ENCODE measurements at regions not wholly inside any gene's neighbourhood (a gene's known extent, or its start where the extent isn't known, plus 50 kb on each side); places are given as distances from the start of the nearest gene placed in this dataset.

GRCh38 chr22:49286181-49286760, 541.4 kb downstream of the BRD1 start:
- Histone ChIP-seq H3K9ac (ENCODE audit: low read length) (no peak overlapping the region), H4K20me1 (ENCODE audit: insufficient read depth, low read length) (no peaks in the 10 kb centered on the region), H3K4me3 (ENCODE audit: low read length) (no peak overlapping the region), H3K9me2 (replicated peaks; ENCODE audit: insufficient read depth, low read length) (no peaks in the 10 kb centered on the region), H3K36me3 (replicated peaks; ENCODE audit: insufficient read depth, low read length) (no peaks in the 10 kb centered on the region), H3K27ac (ENCODE audit: low read length) (no peak overlapping the region), H3K4me1 (ENCODE audit: low read length) (no peaks in the 10 kb centered on the region), H3K79me2 (ENCODE audit: low read length) (no peaks in the 10 kb centered on the region), H3F3A (ENCODE audit: insufficient read depth, low read length) (no peaks in the 10 kb centered on the region), H3K27me3 (replicated peaks; ENCODE audit: insufficient read depth, low read length) (peaks cover 99% of the 10 kb centered on the region), H2AFZ (ENCODE audit: low read length) (no peak overlapping the region), H3K4me2 (ENCODE audit: low read depth, low read length) (no peak overlapping the region), H3K9me3 (replicated peaks; ENCODE audit: insufficient read depth, low read length) (no peaks in the 10 kb centered on the region)
- TF ChIP-seq EZH2 (optimal IDR thresholded peaks at IDR 0.05; ENCODE audit: low read depth, low read length) = no peak
- no peak for TF ChIP-seq CTCF (IDR thresholded peaks at IDR 0.05; ENCODE audit: low read length)
- no peak for DNase-seq

- peaks cover 99% of the 10 kb centered on the region for H3K27me3 ChIP-seq (replicated peaks; ENCODE audit: insufficient read depth, low read length)
- TF ChIP-seq CTCF (IDR thresholded peaks at IDR 0.05; ENCODE audit: low read length) (no peak), EZH2 (optimal IDR thresholded peaks at IDR 0.05; ENCODE audit: low read depth, low read length) (no peak), EZH2phosphoT487 (IDR thresholded peaks at IDR 0.05; ENCODE audit: low read length) (no peak)
- H4K20me1 ChIP-seq (ENCODE audit: insufficient read depth, low read length) = no peaks in the 10 kb centered on the region
- H2AFZ ChIP-seq (ENCODE audit: low read length) = no peak overlapping the region
- no peaks in the 10 kb centered on the region for H3K79me2 ChIP-seq (ENCODE audit: low read length)
- H3K4me3 ChIP-seq (ENCODE audit: low read length) = no peak overlapping the region
- no peak overlapping the region for H3K4me2 ChIP-seq (ENCODE audit: low read depth, low read length)
- no peaks in the 10 kb centered on the region for H3K9me3 ChIP-seq (replicated peaks; ENCODE audit: insufficient read depth, low read length)
- H3K9ac ChIP-seq (ENCODE audit: low read length) = no peak overlapping the region
- H3F3A ChIP-seq (ENCODE audit: insufficient read depth, low read length) = no peaks in the 10 kb centered on the region
- DNase-seq = no peak
- no peaks in the 10 kb centered on the region for H3K9me2 ChIP-seq (replicated peaks; ENCODE audit: insufficient read depth, low read length)
- no peaks in the 10 kb centered on the region for H3K4me1 ChIP-seq (ENCODE audit: low read length)
- no peak overlapping the region for H3K27ac ChIP-seq (ENCODE audit: low read length)
- no peaks in the 10 kb centered on the region for H3K36me3 ChIP-seq (replicated peaks; ENCODE audit: insufficient read depth, low read length)
Observed at GRCh38 chr22:49284931-49285330, 542.7 kb downstream of the BRD1 start.

- Histone ChIP-seq H3K4me1 (ENCODE audit: low read length) (no peaks in the 10 kb centered on the region), H3K27me3 (replicated peaks; ENCODE audit: insufficient read depth, low read length) (peaks cover 98% of the 10 kb centered on the region), H3K27ac (ENCODE audit: low read length) (no peak overlapping the region), H3K4me3 (ENCODE audit: low read length) (no peak overlapping the region), H3K9me2 (replicated peaks; ENCODE audit: insufficient read depth, low read length) (no peaks in the 10 kb centered on the region), H3K4me2 (ENCODE audit: low read depth, low read length) (no peak overlapping the region), H3K9ac (ENCODE audit: low read length) (no peak overlapping the region), H2AFZ (ENCODE audit: low read length) (no peak overlapping the region), H3F3A (ENCODE audit: insufficient read depth, low read length) (no peaks in the 10 kb centered on the region), H3K36me3 (replicated peaks; ENCODE audit: insufficient read depth, low read length) (no peaks in the 10 kb centered on the region), H3K79me2 (ENCODE audit: low read length) (no peaks in the 10 kb centered on the region), H4K20me1 (ENCODE audit: insufficient read depth, low read length) (no peaks in the 10 kb centered on the region), H3K9me3 (replicated peaks; ENCODE audit: insufficient read depth, low read length) (no peaks in the 10 kb centered on the region)
- no peak for DNase-seq
- TF ChIP-seq EZH2phosphoT487 (IDR thresholded peaks at IDR 0.05; ENCODE audit: low read length) (no peak), CTCF (IDR thresholded peaks at IDR 0.05; ENCODE audit: low read length) (no peak), EZH2 (optimal IDR thresholded peaks at IDR 0.05; ENCODE audit: low read depth, low read length) (no peak)
Observed at GRCh38 chr22:49284056-49284784, 543.5 kb downstream of the BRD1 start.

All from MM.1S (cell line).